ENCODE measurements at regions not wholly inside any gene's neighbourhood (a gene's known extent, or its start where the extent isn't known, plus 50 kb on each side); places are given as distances from the start of the nearest gene placed in this dataset.

GRCh38 chr3:182190056-182190455 lies 478.3 kb downstream of the SOX2 start:
- ChIA-PET CTCF (no interaction called here), POLR2A (no interaction called here)
- no peak overlapping the region for H3K27ac ChIP-seq (ENCODE audit: low read length in 2 of 2)
- H3K27me3 ChIP-seq (replicated peaks in 1 of 4; ENCODE audit: control extremely low read depth in 1 of 4, control insufficient read depth in 3 of 4, insufficient read depth in 4 of 4, low read length in 3 of 4) = no peaks in the 10 kb centered on the region
- H3K9me3 Mint-ChIP-seq (ENCODE audit: insufficient read depth) = peaks cover 3% of the 10 kb centered on the region
- H3K27ac Mint-ChIP-seq = no peak overlapping the region
- no peaks in the 10 kb centered on the region for H3K4me1 Mint-ChIP-seq
- ATAC-seq (ENCODE audit: low read depth) = no peak
- no peak overlapping the region for H3K4me3 ChIP-seq (ENCODE audit: control extremely low read depth in 1 of 5, extremely low read depth in 1 of 5, insufficient read depth in 1 of 5, low read depth in 2 of 5, low read length in 4 of 5)
- intact Hi-C loops (cut with micrococcal nuclease) = no loop called here
- peaks cover 0 to 2% (median 0%) of the 10 kb centered on the region in 3 donors for H3K9me3 ChIP-seq (ENCODE audit: control extremely low read depth in 1 of 3, control insufficient read depth in 2 of 3, insufficient read depth in 1 of 3, low read length in 2 of 3)
- no peaks in the 10 kb centered on the region for H3K36me3 ChIP-seq (replicated peaks in 1 of 2; ENCODE audit: control extremely low read depth in 1 of 2, control insufficient read depth in 1 of 2, extremely low read depth in 1 of 2, insufficient read depth in 2 of 2, low read length in 1 of 2)
- no peak overlapping the region for H2AFZ ChIP-seq (ENCODE audit: insufficient read depth, low read depth, low read length, poor library complexity, severe bottlenecking)
- H3K9ac ChIP-seq (ENCODE audit: low read length) = no peak overlapping the region
- no peak overlapping the region for H3K4me3 Mint-ChIP-seq
- no peaks in the 10 kb centered on the region for H4K20me1 ChIP-seq (ENCODE audit: control insufficient read depth, insufficient read depth, low read length, poor library complexity, severe bottlenecking)
- H3K79me2 ChIP-seq (ENCODE audit: control insufficient read depth, insufficient read depth, low read length) = no peaks in the 10 kb centered on the region
- DNase-seq = no peak
- no CpG with 5 or more reads among the region's 2 CpGs for WGBS (ENCODE audit: insufficient coverage)
- TF ChIP-seq CTCF (IDR thresholded peaks at IDR 0.05) = no peak
- no peak for TF ChIP-seq EZH2 (IDR thresholded peaks at IDR 0.05; ENCODE audit: borderline replicate concordance, insufficient read depth, low read depth, low read length, poor library complexity, severe bottlenecking)
- no peaks in the 10 kb centered on the region for H3K4me1 ChIP-seq (ENCODE audit: control insufficient read depth in 2 of 2, insufficient read depth in 2 of 2, low read length in 2 of 2)
- no peak overlapping the region for H3K4me2 ChIP-seq (replicated peaks; ENCODE audit: low read depth, low read length, poor library complexity, severe bottlenecking)
- no peaks in the 10 kb centered on the region for H3K27me3 Mint-ChIP-seq

GRCh38 chr3:182198345-182198744 lies 486.6 kb downstream of the SOX2 start:
- ChIA-PET POLR2A (no interaction called here), CTCF (no interaction called here)
- TF ChIP-seq EZH2 (IDR thresholded peaks at IDR 0.05; ENCODE audit: borderline replicate concordance, insufficient read depth, low read depth, low read length, poor library complexity, severe bottlenecking) = no peak
- no peak for TF ChIP-seq CTCF (IDR thresholded peaks at IDR 0.05)
- Histone ChIP-seq H3K27me3 (replicated peaks in 1 of 4; ENCODE audit: control extremely low read depth in 1 of 4, control insufficient read depth in 3 of 4, insufficient read depth in 4 of 4, low read length in 3 of 4) (no peaks in the 10 kb centered on the region), H3K36me3 (replicated peaks in 1 of 2; ENCODE audit: control extremely low read depth in 1 of 2, control insufficient read depth in 1 of 2, extremely low read depth in 1 of 2, insufficient read depth in 2 of 2, low read length in 1 of 2) (no peaks in the 10 kb centered on the region), H3K4me3 (ENCODE audit: control extremely low read depth in 1 of 5, extremely low read depth in 1 of 5, insufficient read depth in 1 of 5, low read depth in 2 of 5, low read length in 4 of 5) (no peak overlapping the region), H3K9me3 (ENCODE audit: control extremely low read depth in 1 of 3, control insufficient read depth in 2 of 3, insufficient read depth in 1 of 3, low read length in 2 of 3) (no peaks in the 10 kb centered on the region), H2AFZ (ENCODE audit: insufficient read depth, low read depth, low read length, poor library complexity, severe bottlenecking) (no peak overlapping the region), H3K4me1 (ENCODE audit: control insufficient read depth in 2 of 2, insufficient read depth in 2 of 2, low read length in 2 of 2) (no peaks in the 10 kb centered on the region), H3K9ac (ENCODE audit: low read length) (no peak overlapping the region), H3K4me2 (replicated peaks; ENCODE audit: low read depth, low read length, poor library complexity, severe bottlenecking) (no peak overlapping the region), H3K27ac (ENCODE audit: low read length in 2 of 2) (no peak overlapping the region), H4K20me1 (ENCODE audit: control insufficient read depth, insufficient read depth, low read length, poor library complexity, severe bottlenecking) (no peaks in the 10 kb centered on the region), H3K79me2 (ENCODE audit: control insufficient read depth, insufficient read depth, low read length) (no peaks in the 10 kb centered on the region)
- no peak for DNase-seq
- Mint-ChIP-seq H3K4me3 (no peak overlapping the region), H3K27me3 (no peaks in the 10 kb centered on the region), H3K4me1 (no peaks in the 10 kb centered on the region), H3K27ac (no peak overlapping the region), H3K9me3 (ENCODE audit: insufficient read depth) (no peaks in the 10 kb centered on the region)
- intact Hi-C loops (cut with micrococcal nuclease) = no loop called here
- ATAC-seq (ENCODE audit: low read depth) = no peak
- 67% methylated on average over 1 of the region's 1 CpG for WGBS (ENCODE audit: insufficient coverage)
